Loucy (cell line): ENCODE measurements at regions not wholly inside any gene's neighbourhood (a gene's known extent, or its start where the extent isn't known, plus 50 kb on each side); places are given as distances from the start of the nearest gene placed in this dataset.

Experiments
- H2AFZ ChIP-seq: fragments of 200-600 bp; sonication (generic); 2 replicates; pipeline ENCODE4 v1.6.0; 2016; ENCODE audit warnings: antibody characterized with exemption, mild to moderate bottlenecking, low read length, moderate library complexity
- H3F3A ChIP-seq: fragments of 200-600 bp; 2 replicates; pipeline ENCODE4 v1.6.0; 2016; ENCODE audit warnings: antibody characterized with exemption, low read depth, mild to moderate bottlenecking
- H3K27me3 ChIP-seq: fragments of 200-600 bp; sonication (generic); 2 replicates; pipeline ENCODE4 v1.6.1; 2014; ENCODE audit warnings: low read length, mild to moderate bottlenecking; ENCODE audit not compliant: insufficient read depth, poor library complexity, severe bottlenecking
- H3K36me3 ChIP-seq: fragments of 200-600 bp; sonication (generic); 2 replicates; pipeline ENCODE4 v1.6.1; 2016; ENCODE audit warnings: low read length; ENCODE audit not compliant: insufficient read depth
- H3K4me1 ChIP-seq: fragments of 200-600 bp; sonication (generic); 2 replicates; pipeline ENCODE4 v1.5.1; 2014; ENCODE audit warnings: low read length, mild to moderate bottlenecking; ENCODE audit not compliant: insufficient read depth, poor library complexity, severe bottlenecking
- H3K4me2 ChIP-seq: fragments of 200-600 bp; sonication (generic); 2 replicates; pipeline ENCODE4 v1.6.0; 2014; ENCODE audit warnings: antibody characterized with exemption, low read length, low read depth, mild to moderate bottlenecking; ENCODE audit not compliant: poor library complexity, severe bottlenecking
- H3K4me3 ChIP-seq: fragments of 200-600 bp; sonication (generic); 2 replicates; pipeline ENCODE4 v1.5.1; 2014; ENCODE audit warnings: low read length, mild to moderate bottlenecking, mixed read lengths; ENCODE audit not compliant: poor library complexity, severe bottlenecking
- H3K79me2 ChIP-seq: fragments of 200-600 bp; sonication (generic); 2 replicates; pipeline ENCODE4 v1.6.1; 2014; ENCODE audit warnings: low read length; ENCODE audit not compliant: insufficient read depth
- H3K9ac ChIP-seq: fragments of 200-600 bp; sonication (generic); 2 replicates; pipeline ENCODE4 v1.6.0; 2014; ENCODE audit warnings: mild to moderate bottlenecking, low read depth, low read length, moderate library complexity; ENCODE audit not compliant: poor library complexity, severe bottlenecking
- H3K9me2 ChIP-seq: fragments of 200-600 bp; sonication (generic); replicated peaks from 2 replicates; pipeline ENCODE4 v1.6.1; 2016; ENCODE audit warnings: low read depth, low read length, mixed read lengths
- H3K9me3 ChIP-seq: fragments of 200-600 bp; sonication (generic); 2 replicates; pipeline ENCODE4 v1.6.1; 2014; ENCODE audit warnings: mild to moderate bottlenecking, antibody characterized with exemption, low read length, low read depth; ENCODE audit not compliant: insufficient read depth
- H4K20me1 ChIP-seq: fragments of 200-600 bp; sonication (generic); 2 replicates; pipeline ENCODE4 v1.6.0; 2014; ENCODE audit warnings: antibody characterized with exemption, low read length, mild to moderate bottlenecking; ENCODE audit not compliant: insufficient read depth, poor library complexity, severe bottlenecking
- CTCF ChIP-seq: fragments of 200-600 bp; sonication (generic); conservative IDR thresholded peaks from 2 replicates; pipeline ENCODE4 v1.5.1; 2014; ENCODE audit warnings: mild to moderate bottlenecking, antibody characterized with exemption, low read length
- EZH2phosphoT487 ChIP-seq: fragments of 200-600 bp; IDR thresholded peaks from 2 replicates; pipeline ENCODE4 v1.6.1; 2018; ENCODE audit warnings: antibody characterized with exemption, mild to moderate bottlenecking, moderate library complexity, borderline replicate concordance

DNA sequence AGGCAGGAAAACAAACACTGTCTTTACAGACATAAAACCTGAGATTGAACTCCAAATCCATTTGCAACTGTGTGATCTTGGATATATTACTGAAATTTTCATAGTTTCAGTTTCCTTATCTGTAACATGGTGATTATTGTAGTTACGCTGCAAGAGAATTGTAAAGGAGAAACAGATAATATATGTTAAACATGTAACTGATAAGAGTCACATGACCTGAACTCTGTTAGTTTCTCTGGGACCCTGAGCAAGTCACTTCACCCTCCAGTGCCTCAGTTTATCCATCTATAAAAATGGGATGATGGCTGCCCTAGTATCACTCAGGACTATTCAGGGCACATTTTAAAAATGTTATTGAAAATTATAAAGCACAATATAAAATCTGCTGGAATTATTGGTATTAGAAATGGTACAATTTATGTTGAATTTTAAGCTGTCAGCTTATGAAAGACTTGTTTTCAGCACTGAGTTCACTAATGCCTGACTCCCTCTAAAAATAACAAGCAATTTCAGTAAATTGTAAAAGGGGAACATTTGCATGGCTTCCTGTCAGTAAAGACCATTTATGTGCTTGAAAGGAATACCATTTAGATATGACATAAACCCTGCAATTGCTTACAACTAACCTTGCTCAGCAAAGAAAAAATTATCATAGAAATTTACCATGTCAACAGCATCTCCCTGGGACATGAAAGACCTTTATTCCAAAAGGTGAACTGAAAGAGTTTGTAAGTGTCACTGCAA is 393.5 kb downstream of the RAD51AP2 start:
- H4K20me1 ChIP-seq, result no peaks in the 10 kb centered on the region
- no peak overlapping the region for H3K4me2 ChIP-seq
- H3K9me2 ChIP-seq, result no peaks in the 10 kb centered on the region
- no peak overlapping the region for H3K9ac ChIP-seq
- H3K4me1 ChIP-seq, result no peaks in the 10 kb centered on the region
- no peaks in the 10 kb centered on the region for H3K9me3 ChIP-seq
- H3F3A ChIP-seq, result no peaks in the 10 kb centered on the region
- no peaks in the 10 kb centered on the region for H3K79me2 ChIP-seq
- H2AFZ ChIP-seq, result no peak overlapping the region
- no peak overlapping the region for H3K4me3 ChIP-seq
- no peaks in the 10 kb centered on the region for H3K27me3 ChIP-seq
- H3K36me3 ChIP-seq, result no peaks in the 10 kb centered on the region
- TF ChIP-seq CTCF, result no peak
- no peak for TF ChIP-seq EZH2phosphoT487

DNA sequence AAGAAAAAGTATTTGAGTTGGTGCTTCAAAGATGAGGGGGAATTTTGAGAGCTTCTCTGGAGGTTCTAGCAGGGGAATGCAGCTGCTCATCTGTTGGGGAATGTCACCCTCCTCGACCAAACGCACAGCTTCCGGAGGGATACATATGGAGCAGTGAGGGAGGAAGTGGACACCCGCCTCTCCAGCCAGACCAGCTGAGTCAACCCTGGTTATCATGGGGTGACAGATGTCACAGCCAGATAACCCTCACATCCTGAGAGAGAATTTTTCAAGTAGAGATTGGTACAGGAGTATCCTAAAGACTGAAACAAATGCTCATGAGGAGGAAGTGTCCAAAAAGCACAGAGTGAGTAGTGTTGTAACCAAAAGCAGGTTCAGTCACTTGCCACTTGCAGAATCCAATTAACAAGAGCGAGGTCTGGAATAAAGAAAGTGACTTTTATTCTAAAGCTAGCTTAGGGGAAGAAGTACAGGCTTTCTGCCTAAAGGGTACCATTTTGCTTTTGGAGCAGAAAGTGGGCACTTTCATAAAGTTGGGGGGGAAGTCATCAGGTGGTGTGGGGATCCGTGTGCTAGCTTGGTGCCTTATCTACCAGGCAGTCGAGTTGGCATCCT is 395.2 kb downstream of the RAD51AP2 start:
- H3K4me2 ChIP-seq, result no peak overlapping the region
- H3F3A ChIP-seq, result no peaks in the 10 kb centered on the region
- no peaks in the 10 kb centered on the region for H3K9me2 ChIP-seq
- H3K9me3 ChIP-seq, result no peaks in the 10 kb centered on the region
- H3K36me3 ChIP-seq, result no peaks in the 10 kb centered on the region
- H3K27me3 ChIP-seq, result no peaks in the 10 kb centered on the region
- TF ChIP-seq CTCF (no peak), EZH2phosphoT487 (no peak)
- H3K79me2 ChIP-seq, result no peaks in the 10 kb centered on the region
- H3K4me1 ChIP-seq, result no peaks in the 10 kb centered on the region
- H4K20me1 ChIP-seq, result no peaks in the 10 kb centered on the region
- no peak overlapping the region for H3K9ac ChIP-seq
- no peak overlapping the region for H3K4me3 ChIP-seq
- H2AFZ ChIP-seq, result no peak overlapping the region

GRCh38 chr2:17115466-17115865 is 402.8 kb downstream of the RAD51AP2 start:
- Histone ChIP-seq H3K9me2 (no peaks in the 10 kb centered on the region), H3K36me3 (no peaks in the 10 kb centered on the region), H4K20me1 (no peaks in the 10 kb centered on the region), H3K4me3 (no peak overlapping the region), H3K4me1 (no peaks in the 10 kb centered on the region), H3F3A (no peaks in the 10 kb centered on the region), H3K4me2 (no peak overlapping the region), H3K27me3 (no peaks in the 10 kb centered on the region), H2AFZ (no peak overlapping the region), H3K79me2 (no peaks in the 10 kb centered on the region), H3K9ac (no peak overlapping the region), H3K9me3 (no peaks in the 10 kb centered on the region)
- TF ChIP-seq CTCF, result no peak
- no peak for TF ChIP-seq EZH2phosphoT487
